ENCODE measurements at regions not wholly inside any gene's neighbourhood (a gene's known extent, or its start where the extent isn't known, plus 50 kb on each side); places are given as distances from the start of the nearest gene placed in this dataset.

DNA sequence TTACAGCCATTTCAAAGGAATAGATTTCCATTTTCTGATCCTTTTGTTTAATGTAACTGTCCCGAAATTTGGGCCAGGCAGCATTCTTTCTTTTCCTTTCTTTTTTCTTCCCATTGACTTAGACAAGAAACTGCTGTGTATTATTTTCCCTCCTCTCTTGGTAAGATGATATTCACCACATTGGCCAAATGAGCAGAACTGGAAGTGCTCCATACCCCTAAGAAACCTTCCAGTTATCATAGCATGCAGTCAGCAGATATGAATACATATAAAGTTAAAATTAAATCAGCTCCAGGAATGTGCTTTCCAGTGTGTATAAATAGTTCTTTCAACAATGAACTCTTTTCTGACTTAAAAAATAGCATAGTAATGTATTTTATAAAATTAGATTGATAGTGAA is 168.5 kb upstream of the GAS1 start:
- TF ChIP-seq, protein P1, sequence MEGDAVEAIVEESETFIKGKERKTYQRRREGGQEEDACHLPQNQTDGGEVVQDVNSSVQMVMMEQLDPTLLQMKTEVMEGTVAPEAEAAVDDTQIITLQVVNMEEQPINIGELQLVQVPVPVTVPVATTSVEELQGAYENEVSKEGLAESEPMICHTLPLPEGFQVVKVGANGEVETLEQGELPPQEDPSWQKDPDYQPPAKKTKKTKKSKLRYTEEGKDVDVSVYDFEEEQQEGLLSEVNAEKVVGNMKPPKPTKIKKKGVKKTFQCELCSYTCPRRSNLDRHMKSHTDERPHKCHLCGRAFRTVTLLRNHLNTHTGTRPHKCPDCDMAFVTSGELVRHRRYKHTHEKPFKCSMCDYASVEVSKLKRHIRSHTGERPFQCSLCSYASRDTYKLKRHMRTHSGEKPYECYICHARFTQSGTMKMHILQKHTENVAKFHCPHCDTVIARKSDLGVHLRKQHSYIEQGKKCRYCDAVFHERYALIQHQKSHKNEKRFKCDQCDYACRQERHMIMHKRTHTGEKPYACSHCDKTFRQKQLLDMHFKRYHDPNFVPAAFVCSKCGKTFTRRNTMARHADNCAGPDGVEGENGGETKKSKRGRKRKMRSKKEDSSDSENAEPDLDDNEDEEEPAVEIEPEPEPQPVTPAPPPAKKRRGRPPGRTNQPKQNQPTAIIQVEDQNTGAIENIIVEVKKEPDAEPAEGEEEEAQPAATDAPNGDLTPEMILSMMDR (IDR thresholded peaks at IDR 0.05 in 8 of 11, conservative IDR thresholded peaks at IDR 0.05 in 3 of 11) = no peak
- TF ChIP-seq POLR2AphosphoS5 (IDR thresholded peaks at IDR 0.05) (no peak), POLR2A (IDR thresholded peaks at IDR 0.05) (no peak)
